GM12873 (cell line): ENCODE measurements at regions not wholly inside any gene's neighbourhood (a gene's known extent, or its start where the extent isn't known, plus 50 kb on each side); places are given as distances from the start of the nearest gene placed in this dataset.

Experiments used
- TF ChIP-seq, protein P1 (sequence below): IDR thresholded peaks from 2 replicates; pipeline ENCODE4 v1.5.1; 2012; ENCODE audit warnings: low read depth, mild to moderate bottlenecking, moderate library complexity, low read length, control low read depth; ENCODE audit not compliant: insufficient read depth; ENCODE audit errors: missing control alignments

DNA sequence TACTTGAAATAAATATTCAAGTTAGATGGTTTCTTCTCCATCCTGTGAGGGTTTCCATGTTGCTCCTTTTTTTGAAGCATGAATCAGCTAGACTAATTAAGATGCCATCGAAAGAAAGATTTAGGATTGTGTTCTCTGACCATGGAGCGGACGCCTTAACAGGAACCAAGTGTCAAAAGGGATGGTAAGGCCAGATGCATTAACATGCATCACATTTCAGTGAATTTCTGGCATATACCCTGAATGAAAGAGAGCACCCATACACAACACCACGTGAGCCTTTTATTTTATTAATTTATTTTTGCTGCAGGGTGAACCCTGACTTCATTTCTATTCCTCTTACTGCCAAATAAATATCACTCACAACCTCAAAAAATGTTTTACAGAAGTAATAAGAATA, 1045.3 kb upstream of the ARRDC3 start:
- TF ChIP-seq, protein P1, sequence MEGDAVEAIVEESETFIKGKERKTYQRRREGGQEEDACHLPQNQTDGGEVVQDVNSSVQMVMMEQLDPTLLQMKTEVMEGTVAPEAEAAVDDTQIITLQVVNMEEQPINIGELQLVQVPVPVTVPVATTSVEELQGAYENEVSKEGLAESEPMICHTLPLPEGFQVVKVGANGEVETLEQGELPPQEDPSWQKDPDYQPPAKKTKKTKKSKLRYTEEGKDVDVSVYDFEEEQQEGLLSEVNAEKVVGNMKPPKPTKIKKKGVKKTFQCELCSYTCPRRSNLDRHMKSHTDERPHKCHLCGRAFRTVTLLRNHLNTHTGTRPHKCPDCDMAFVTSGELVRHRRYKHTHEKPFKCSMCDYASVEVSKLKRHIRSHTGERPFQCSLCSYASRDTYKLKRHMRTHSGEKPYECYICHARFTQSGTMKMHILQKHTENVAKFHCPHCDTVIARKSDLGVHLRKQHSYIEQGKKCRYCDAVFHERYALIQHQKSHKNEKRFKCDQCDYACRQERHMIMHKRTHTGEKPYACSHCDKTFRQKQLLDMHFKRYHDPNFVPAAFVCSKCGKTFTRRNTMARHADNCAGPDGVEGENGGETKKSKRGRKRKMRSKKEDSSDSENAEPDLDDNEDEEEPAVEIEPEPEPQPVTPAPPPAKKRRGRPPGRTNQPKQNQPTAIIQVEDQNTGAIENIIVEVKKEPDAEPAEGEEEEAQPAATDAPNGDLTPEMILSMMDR: no peak

DNA sequence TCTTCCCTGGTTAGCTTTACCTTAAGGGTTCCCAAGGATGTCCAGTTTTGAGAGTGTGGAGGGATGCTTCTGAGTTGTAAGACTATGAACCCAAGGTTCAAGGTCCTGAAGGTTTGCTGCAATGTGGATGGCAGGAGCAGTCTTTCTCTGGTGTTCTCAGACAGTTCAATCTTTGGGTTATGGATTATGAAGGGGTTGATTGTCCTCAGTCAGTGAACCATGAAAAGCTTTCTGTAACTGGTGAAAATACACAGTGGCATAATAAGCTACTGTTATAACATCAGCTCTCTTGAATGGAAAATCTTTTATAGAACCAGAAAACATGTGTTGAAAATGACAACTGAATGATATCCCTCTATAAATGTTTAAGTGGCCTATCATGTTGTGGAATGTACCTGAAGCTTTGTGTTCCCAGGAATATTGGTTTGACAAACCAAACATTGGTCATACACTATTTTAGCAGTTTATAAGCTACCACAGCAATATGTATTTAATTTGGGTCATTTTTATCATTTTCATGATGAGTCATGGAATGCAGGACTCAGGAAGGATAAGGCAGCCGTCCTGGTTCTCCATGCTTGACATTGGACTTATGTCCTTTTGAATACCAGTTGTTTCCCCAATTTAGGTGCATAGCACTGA, 1041.8 kb upstream of the ARRDC3 start:
- TF ChIP-seq, protein P1: no peak

GRCh38 chr5:92421942-92422341, 1038.8 kb upstream of the ARRDC3 start:
- TF ChIP-seq, protein P1: no peak

GRCh38 chr5:92421196-92421595, 1038.1 kb upstream of the ARRDC3 start:
- TF ChIP-seq, protein P1: no peak

- TF ChIP-seq, protein P1: no peak
Measured at GRCh38 chr5:92419261-92419660, 1036.1 kb upstream of the ARRDC3 start.

DNA sequence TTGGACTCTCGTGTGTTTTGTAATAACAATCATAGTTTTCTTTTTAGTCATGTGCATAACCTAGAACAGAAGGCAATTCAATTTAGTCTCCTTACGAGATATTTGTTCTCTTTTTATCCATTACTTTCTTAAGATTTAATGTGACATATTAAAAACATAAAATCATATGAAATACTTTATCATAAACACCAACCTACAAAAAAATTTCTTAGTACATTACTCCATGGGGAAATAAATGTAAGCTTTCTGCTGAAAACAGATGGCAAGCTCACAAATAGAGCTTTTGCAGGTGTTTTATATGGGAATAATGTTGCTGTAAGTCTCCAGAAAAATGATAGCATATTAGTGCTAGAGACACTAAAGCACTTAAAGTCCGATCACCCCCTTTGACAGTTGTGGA, 1035.2 kb upstream of the ARRDC3 start:
- TF ChIP-seq, protein P1: no peak

- TF ChIP-seq, protein P1: no peak
Measured at GRCh38 chr5:92409134-92409533, 1026.0 kb upstream of the ARRDC3 start.
